DOHH2 (cell line): ENCODE measurements at regions not wholly inside any gene's neighbourhood (a gene's known extent, or its start where the extent isn't known, plus 50 kb on each side); places are given as distances from the start of the nearest gene placed in this dataset.
A peak's percentile ranks its signal among the peaks of the same experiment; 100 is the strongest.

Experiments used
- H3F3A ChIP-seq: fragments of 200-600 bp; sonication (generic), shearing (Covaris generic); 2 replicates; pipeline ENCODE4 v1.6.0; 2016; ENCODE audit warnings: antibody characterized with exemption, mild to moderate bottlenecking; ENCODE audit not compliant: control insufficient read depth, insufficient read depth
- H3K27ac ChIP-seq: fragments of 200-600 bp; sonication (generic); 2 replicates; pipeline ENCODE4 v1.5.1; 2014; ENCODE audit warnings: low read depth, mild to moderate bottlenecking, low read length, moderate library complexity
- H3K27me3 ChIP-seq: fragments of 200-600 bp; sonication (generic); 2 replicates; pipeline ENCODE4 v1.6.1; 2014; ENCODE audit warnings: mild to moderate bottlenecking, low read length, mixed read lengths; ENCODE audit not compliant: control insufficient read depth
- H3K36me3 ChIP-seq: fragments of 200-600 bp; sonication (generic); 2 replicates; pipeline ENCODE4 v1.6.1; 2014; ENCODE audit warnings: mild to moderate bottlenecking, low read length, moderate library complexity, mixed read lengths; ENCODE audit not compliant: control insufficient read depth
- H3K4me1 ChIP-seq: fragments of 200-600 bp; sonication (generic); 2 replicates; pipeline ENCODE4 v1.6.1; 2014; ENCODE audit warnings: mild to moderate bottlenecking, low read length, mixed read lengths; ENCODE audit not compliant: control insufficient read depth
- H3K4me2 ChIP-seq: fragments of 200-600 bp; sonication (generic); 2 replicates; pipeline ENCODE4 v1.6.0; 2014; ENCODE audit warnings: mild to moderate bottlenecking, low read length, moderate library complexity
- H3K4me3 ChIP-seq: fragments of 200-600 bp; sonication (generic); 2 replicates; pipeline ENCODE4 v1.5.1; 2014; ENCODE audit warnings: mild to moderate bottlenecking, low read length, mixed read lengths
- H3K79me2 ChIP-seq: fragments of 200-600 bp; sonication (generic); 2 replicates; pipeline ENCODE4 v1.6.1; 2014; ENCODE audit warnings: mild to moderate bottlenecking, low read length, mixed read lengths; ENCODE audit not compliant: control insufficient read depth
- H3K9me2 ChIP-seq: fragments of 200-600 bp; sonication (generic); replicated peaks from 2 replicates; pipeline ENCODE4 v1.6.1; 2014; ENCODE audit warnings: mild to moderate bottlenecking, low read length, mixed read lengths; ENCODE audit not compliant: control insufficient read depth
- H3K9me3 ChIP-seq: fragments of 200-600 bp; sonication (generic); 2 replicates; pipeline ENCODE4 v1.6.1; 2014; ENCODE audit warnings: antibody characterized with exemption, low read length, mixed read lengths; ENCODE audit not compliant: control insufficient read depth, insufficient read depth
- H4K20me1 ChIP-seq: fragments of 200-600 bp; sonication (generic); 2 replicates; pipeline ENCODE4 v1.6.0; 2014; ENCODE audit warnings: low read depth, mild to moderate bottlenecking, antibody characterized with exemption, low read length, moderate library complexity; ENCODE audit not compliant: control insufficient read depth, insufficient read depth
- EZH2phosphoT487 ChIP-seq: fragments of 200-600 bp; sonication (generic); IDR thresholded peaks from 2 replicates; pipeline ENCODE4 v1.6.1; 2017; ENCODE audit warnings: borderline replicate concordance, mild to moderate bottlenecking, antibody characterized with exemption, low read length, moderate library complexity, mixed read lengths
- TF ChIP-seq, protein P1 (sequence below): fragments of 200-600 bp; sonication (generic); IDR thresholded peaks from one replicate; pipeline ENCODE4 v1.5.1; 2014; ENCODE audit warnings: antibody characterized with exemption, mild to moderate bottlenecking, low read depth, low read length; ENCODE audit not compliant: poor library complexity, severe bottlenecking

GRCh38 chr4:140806163-140806562 is 50.0 kb upstream of the TBC1D9 start:
- Histone ChIP-seq H3K36me3 (0 out of 2 replicates have a peak, but pooled peaks cover 3% of the 10 kb centered on the region), H3K9me2 (no peaks in the 10 kb centered on the region), H3K79me2 (no peaks in the 10 kb centered on the region), H3K9me3 (peaks cover 2% of the 10 kb centered on the region; the same call in 1 of the 2 replicates), H3K4me1 (peaks cover 96% of the 10 kb centered on the region), H3K4me3 (0 out of 2 replicates have a peak overlapping the region, but pooled peaks have one; percentile 57), H3K27me3 (no peaks in the 10 kb centered on the region), H3F3A (peaks cover 27% of the 10 kb centered on the region), H3K4me2 (peak overlapping the region; percentile 72), H4K20me1 (no peaks in the 10 kb centered on the region), H3K27ac (peak overlapping the region; percentile 96)
- TF ChIP-seq EZH2phosphoT487 = no peak
- TF ChIP-seq, protein P1, sequence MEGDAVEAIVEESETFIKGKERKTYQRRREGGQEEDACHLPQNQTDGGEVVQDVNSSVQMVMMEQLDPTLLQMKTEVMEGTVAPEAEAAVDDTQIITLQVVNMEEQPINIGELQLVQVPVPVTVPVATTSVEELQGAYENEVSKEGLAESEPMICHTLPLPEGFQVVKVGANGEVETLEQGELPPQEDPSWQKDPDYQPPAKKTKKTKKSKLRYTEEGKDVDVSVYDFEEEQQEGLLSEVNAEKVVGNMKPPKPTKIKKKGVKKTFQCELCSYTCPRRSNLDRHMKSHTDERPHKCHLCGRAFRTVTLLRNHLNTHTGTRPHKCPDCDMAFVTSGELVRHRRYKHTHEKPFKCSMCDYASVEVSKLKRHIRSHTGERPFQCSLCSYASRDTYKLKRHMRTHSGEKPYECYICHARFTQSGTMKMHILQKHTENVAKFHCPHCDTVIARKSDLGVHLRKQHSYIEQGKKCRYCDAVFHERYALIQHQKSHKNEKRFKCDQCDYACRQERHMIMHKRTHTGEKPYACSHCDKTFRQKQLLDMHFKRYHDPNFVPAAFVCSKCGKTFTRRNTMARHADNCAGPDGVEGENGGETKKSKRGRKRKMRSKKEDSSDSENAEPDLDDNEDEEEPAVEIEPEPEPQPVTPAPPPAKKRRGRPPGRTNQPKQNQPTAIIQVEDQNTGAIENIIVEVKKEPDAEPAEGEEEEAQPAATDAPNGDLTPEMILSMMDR = no peak
